Renal cortex interstitium (tissue), 11 donors: ENCODE measurements at regions not wholly inside any gene's neighbourhood (a gene's known extent, or its start where the extent isn't known, plus 50 kb on each side); places are given as distances from the start of the nearest gene placed in this dataset.
"Not testable (repeated sequence)": the region's sequence is repeated elsewhere in the genome, so short reads cannot be mapped to it uniquely, and the experiment has no call there.

ENCODE experiments used
- DNase-seq, 11 donors: peaks; one replicate each; pipeline ENCODE4 v3.0.0-alpha.2; 2013; ENCODE audit warnings: low read depth in 9 of 11, low spot score in 4 of 11; ENCODE audit errors: extremely low read depth in 1 of 11

DNA sequence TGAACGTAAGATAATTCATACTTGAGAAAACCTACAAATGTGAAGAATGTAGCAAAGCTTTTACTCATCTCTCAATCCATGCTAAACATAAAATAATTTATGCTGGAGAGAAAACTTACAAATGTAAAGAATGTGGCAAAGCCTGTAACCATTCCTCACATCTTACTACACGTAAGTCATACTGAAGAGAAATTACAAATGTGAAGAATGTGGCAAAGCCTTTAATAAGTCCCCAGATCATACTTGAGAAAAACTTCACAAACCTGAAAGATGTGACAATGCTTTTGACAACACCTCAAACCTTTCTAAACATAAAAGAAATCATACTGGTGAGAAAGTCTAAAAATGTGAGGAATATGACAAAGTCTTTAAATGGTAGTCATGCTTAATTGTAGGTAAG, 89.4 kb downstream of the ZNF675 start:
- no peak for DNase-seq

DNA sequence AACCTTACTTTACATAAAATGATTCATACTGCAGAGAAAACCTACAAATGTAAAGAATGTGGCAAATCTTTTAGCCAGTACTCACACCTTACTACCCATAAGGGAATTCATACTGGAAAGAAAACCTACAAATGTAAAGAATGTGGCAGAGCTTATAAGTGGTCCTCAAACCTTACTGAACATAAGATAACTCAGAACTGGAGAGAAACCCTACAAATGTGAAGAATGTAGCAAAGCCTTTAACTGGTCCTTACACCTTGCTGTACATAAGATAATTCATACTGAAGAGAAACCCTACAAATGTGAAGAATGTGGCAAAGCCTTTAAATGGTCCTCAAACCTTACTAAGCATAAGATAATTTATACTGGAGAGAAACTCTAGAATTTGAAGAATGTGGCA, 90.1 kb downstream of the ZNF675 start:
- DNase-seq: no peak

GRCh38 chr19:23594311-23594710, 92.7 kb downstream of the ZNF675 start:
- not testable (repeated sequence) for DNase-seq

DNA sequence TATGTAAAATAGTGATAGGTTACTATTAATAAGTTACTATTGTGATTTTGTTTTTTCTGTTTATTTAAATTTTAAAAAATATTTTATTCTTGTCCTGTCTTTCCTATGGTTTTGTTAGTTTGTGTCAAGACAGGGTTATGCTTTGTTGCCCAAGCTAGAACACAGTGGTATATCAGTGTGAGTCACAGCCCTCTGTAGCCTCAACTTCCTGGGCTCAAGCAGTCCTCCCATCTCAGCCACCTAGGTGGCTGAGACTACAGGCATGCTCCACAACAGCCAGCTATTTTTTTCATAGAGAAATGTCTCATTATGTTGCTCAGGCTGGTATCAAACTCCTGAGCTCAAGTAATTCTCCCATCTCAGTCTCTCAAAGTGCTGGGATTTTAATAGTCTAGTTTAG, 99.5 kb downstream of the ZNF675 start:
- DNase-seq: no peak

- DNase-seq: peak in 3 of 11 donors; percentile 2 to 7 (median 4)
These were observed 109.5 kb downstream of the ZNF675 start for GRCh38 chr19:23577501-23577900.

DNA sequence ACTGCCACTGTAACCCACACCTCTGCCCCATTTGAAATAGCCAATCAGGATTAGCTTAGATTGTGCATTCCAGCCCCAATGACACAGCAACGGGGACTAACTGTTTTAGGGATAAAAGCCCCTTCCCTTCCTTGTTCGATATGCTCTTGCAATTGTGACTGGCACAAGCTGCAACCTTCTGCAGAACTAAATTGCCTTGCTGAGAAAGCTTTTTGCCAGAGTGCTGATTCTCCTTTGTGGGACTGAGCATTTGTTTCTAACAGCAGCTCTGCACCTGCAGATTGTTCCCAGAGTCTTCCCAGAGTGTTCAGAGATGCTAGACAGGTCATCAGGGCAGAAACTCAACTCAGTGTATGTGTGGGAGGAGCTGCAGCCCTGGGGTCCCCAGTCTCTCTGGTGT, 115.8 kb downstream of the ZNF675 start:
- DNase-seq: no peak

DNA sequence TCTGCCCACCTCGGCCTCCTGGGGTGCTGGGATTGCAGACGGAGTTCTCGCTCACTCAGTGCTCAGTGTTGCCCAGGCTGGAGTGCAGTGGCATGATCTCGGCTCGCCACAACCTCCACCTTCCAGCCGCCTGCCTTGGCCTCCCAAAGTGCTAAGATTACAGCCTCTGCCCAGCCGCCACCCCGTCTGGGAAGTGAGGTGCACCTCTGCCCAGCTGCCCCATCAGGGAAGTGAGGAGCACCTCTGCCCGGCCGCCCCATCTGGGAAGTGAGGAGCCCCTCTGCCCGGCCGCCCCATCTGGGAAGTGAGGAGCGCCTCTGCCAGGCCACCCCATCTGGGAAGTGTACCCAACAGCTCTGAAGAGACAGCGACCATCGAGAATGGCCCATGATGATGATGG, 118.9 kb downstream of the ZNF675 start:
- DNase-seq: not testable (repeated sequence)

DNA sequence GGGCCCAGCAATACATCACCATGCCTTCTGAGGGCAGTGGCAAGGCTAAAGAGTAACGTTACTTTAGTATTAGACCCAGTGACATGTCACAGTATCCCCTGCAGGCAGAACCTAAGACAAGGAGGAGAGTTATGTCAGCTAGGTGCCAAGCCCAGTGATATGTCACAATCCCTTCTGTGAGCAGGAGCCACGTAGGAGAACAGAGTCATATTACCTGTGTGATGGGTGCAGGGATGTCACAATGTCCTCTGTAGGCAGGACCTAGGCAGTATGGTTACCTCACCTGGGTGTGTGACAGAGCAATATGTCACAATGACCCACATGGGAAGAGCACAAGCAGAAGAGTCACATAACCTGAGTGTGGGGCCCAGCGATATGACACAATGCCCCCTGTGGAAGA, 121.8 kb downstream of the ZNF675 start:
- DNase-seq: no peak

DNA sequence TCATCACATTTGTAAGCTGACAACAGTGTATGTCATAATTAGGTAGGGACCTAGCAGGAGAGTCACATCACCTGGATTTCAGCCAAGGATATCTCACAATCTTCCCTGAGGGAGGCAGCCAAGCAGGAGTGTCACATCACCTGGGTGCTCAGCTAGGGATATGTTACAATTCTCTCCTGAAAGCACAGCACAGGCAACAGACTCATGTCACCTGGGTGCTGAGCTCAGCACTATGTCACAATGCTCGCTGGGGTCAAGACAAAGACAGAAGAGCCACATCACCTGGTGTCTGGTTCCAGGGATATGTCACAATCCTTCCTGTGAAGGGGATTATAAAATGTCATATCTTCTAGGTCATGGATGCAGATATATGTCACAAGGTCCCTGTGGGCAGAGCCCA, 123.7 kb downstream of the ZNF675 start:
- no peak for DNase-seq

DNA sequence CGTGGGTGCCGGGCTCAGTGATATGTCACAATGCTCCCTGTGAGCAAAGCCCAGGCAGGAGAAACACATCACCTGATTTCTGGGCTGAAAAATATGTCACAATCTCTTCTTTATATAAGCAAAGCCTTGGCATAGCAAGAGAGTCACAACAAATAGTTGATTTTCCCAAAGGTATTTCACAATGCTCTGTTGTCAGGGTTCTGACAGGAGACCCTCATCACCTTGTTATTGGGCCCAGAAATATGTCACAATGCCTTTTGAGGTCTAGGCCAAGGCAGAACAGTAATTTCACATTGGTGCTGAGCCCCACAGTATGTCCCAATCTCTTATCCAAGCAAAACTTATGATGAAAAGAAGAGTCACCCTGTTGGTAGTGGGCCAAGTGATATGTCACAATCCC, 125.7 kb downstream of the ZNF675 start:
- no peak for DNase-seq

DNA sequence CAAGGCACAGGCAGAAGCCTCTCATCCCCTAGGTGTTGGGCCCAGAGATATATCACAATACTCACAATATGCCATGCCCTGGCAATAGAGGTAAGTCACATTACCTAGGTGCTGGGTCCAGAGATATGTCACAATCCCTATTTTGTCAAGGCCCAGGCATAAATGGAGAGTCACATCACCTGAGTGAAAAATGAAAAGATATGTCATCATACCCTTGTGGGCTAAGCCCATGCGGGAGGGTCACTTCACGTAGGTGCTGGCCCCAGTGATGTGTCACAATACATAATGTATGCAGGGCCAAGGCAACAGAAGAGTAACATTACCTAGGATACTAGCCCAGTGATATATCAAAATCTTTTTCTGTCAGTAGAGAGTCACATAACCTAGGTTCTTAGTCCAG, 127.0 kb downstream of the ZNF675 start:
- DNase-seq: no peak

GRCh38 chr19:23558541-23558940, 128.5 kb downstream of the ZNF675 start:
- no peak for DNase-seq

- no peak for DNase-seq
These were observed 129.6 kb downstream of the ZNF675 start for GRCh38 chr19:23557381-23557780.

- DNase-seq: no peak
These were observed 132.5 kb downstream of the ZNF675 start for GRCh38 chr19:23554548-23554947.

DNA sequence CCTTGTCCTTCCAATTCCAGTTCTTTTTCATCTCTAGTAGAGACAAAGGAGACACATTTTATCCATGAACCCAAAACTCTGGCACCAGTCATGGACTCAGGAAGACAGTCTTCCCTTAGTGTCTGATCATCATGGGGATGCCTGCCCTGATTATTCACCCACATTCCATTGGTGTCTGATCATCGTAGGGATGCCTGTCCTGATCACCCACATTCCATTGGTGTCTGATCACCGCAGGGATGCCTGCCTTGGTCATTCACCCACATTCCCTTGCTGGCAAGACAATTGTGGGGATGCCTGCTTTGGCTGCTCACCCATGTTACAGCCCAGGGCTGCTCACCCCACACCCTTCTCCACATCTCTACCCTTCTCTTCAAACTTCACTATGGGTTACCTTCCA, 136.9 kb downstream of the ZNF675 start:
- DNase-seq: not testable (repeated sequence)

- DNase-seq: no peak
These were observed 139.1 kb downstream of the ZNF675 start for GRCh38 chr19:23547816-23548430.

GRCh38 chr19:23547156-23547555, 139.9 kb downstream of the ZNF675 start:
- DNase-seq: no peak

GRCh38 chr19:23543351-23543750, 143.7 kb downstream of the ZNF675 start:
- DNase-seq: no peak

GRCh38 chr19:23542562-23542961, 144.4 kb downstream of the ZNF675 start:
- DNase-seq: no peak

GRCh38 chr19:23541991-23542390, 145.0 kb downstream of the ZNF675 start:
- DNase-seq: no peak

DNA sequence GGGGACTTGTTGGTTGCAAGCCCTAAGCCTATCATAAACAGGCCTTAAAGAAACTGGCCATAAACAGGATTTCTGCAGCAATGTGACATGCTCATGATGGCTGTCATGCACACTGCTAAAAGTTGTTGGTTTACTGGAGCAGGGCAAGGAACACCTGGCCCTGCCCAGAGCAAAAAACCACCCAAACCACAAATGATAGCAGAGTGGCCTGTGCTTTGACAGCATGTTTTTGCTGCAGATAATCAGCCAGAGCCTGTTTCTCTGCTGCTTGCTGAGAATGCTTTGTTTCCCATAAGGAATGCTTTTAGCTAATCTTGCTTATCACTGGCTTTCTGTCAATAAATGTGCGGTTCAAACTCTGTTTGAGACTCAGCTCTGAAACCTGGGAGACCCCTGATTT, 144.9 kb upstream of the ZNF91 start:
- not testable (repeated sequence) for DNase-seq

DNA sequence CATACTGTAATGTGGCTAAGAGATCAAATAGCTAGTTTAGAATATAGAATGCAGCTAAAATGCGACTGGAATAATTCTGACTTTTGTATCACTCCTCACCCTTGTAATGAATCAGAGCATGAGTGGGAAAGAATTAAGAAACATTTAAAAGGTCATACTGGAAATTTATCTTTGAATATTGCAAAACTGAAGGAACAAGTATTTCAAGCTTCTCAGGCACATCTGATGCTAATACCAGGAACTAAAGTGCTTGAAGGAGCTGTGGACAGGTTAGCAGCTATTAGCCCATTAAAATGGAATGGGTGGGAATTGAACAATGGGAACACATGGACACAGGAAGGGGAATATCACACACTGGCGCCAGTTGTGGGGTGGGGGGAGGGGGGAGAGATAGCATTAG, 144.2 kb upstream of the ZNF91 start:
- DNase-seq: no peak
